OCI-LY7 (cell line): ENCODE measurements at regions not wholly inside any gene's neighbourhood (a gene's known extent, or its start where the extent isn't known, plus 50 kb on each side); places are given as distances from the start of the nearest gene placed in this dataset.

Source experiments
- BruUV-seq: library from RNA; stranded (reverse); fragments of 400-500 nt; replicated peaks from 2 replicates; lab custom pipeline; 2021; lab: Mats Ljungman, UMichigan
- CTCF ChIA-PET: fragments of 300-600 bp; sonication (Branson Sonifier 250); formaldehyde crosslinking; loops from one replicate; lab custom pipeline; 2022; ENCODE audit warnings: antibody characterized with exemption; ENCODE audit not compliant: unreplicated experiment; lab: Charles Lee
- POLR2A ChIA-PET: fragments of 300-600 bp; sonication (Branson Sonifier 250); formaldehyde crosslinking; loops from one replicate; lab custom pipeline; 2022; ENCODE audit warnings: antibody characterized with exemption; lab: Charles Lee
- DNase-seq: peaks from one replicate; pipeline ENCODE4 v3.0.0-alpha.2; 2015; ENCODE audit warnings: low spot score
- H2AFZ ChIP-seq: fragments of 200-600 bp; sonication (generic), shearing (Covaris generic); 2 replicates; pipeline ENCODE4 v1.6.1; 2014; ENCODE audit warnings: mild to moderate bottlenecking, antibody characterized with exemption, low read length, moderate library complexity
- H3K27ac ChIP-seq: fragments of 200-600 bp; sonication (generic); 2 replicates; pipeline ENCODE4 v1.5.1; 2014; ENCODE audit warnings: mixed run types, low read depth, mild to moderate bottlenecking, moderate library complexity, low read length, inconsistent platforms; ENCODE audit not compliant: poor library complexity, severe bottlenecking
- H3K36me3 ChIP-seq: fragments of 200-600 bp; sonication (generic); 2 replicates; pipeline ENCODE4 v1.6.1; 2014; ENCODE audit warnings: mild to moderate bottlenecking, antibody characterized with exemption, low read length, moderate library complexity, mixed read lengths; ENCODE audit not compliant: insufficient read depth
- H3K4me1 ChIP-seq: fragments of 200-600 bp; sonication (generic); 2 replicates; pipeline ENCODE4 v1.5.1; 2014; ENCODE audit warnings: mild to moderate bottlenecking, low read length; ENCODE audit not compliant: insufficient read depth, poor library complexity, severe bottlenecking
- H3K4me2 ChIP-seq: fragments of 200-600 bp; sonication (generic); 2 replicates; pipeline ENCODE4 v1.6.1; 2014; ENCODE audit warnings: mild to moderate bottlenecking, low read length
- H3K4me3 ChIP-seq: fragments of 200-600 bp; sonication (generic); 2 replicates; pipeline ENCODE4 v1.5.1; 2014; ENCODE audit warnings: mild to moderate bottlenecking, low read depth, low read length; ENCODE audit not compliant: poor library complexity, severe bottlenecking
- H3K79me2 ChIP-seq: fragments of 200-600 bp; sonication (generic); 2 replicates; pipeline ENCODE4 v1.6.1; 2016; ENCODE audit warnings: low read depth, mild to moderate bottlenecking, low read length, moderate library complexity, mixed read lengths; ENCODE audit not compliant: insufficient read depth
- H3K9me2 ChIP-seq: fragments of 200-600 bp; sonication (generic); 2 replicates; pipeline ENCODE4 v1.6.1; 2016; ENCODE audit warnings: mild to moderate bottlenecking, low read length, mixed read lengths; ENCODE audit not compliant: insufficient read depth
- H3K9me3 ChIP-seq: fragments of 200-600 bp; sonication (generic); 2 replicates; pipeline ENCODE4 v1.6.1; 2014; ENCODE audit warnings: mild to moderate bottlenecking, mixed run types, low read length, mixed read lengths
- H4K20me1 ChIP-seq: fragments of 200-600 bp; sonication (generic); 2 replicates; pipeline ENCODE4 v1.6.1; 2014; ENCODE audit warnings: mild to moderate bottlenecking, antibody characterized with exemption, low read length, moderate library complexity, mixed read lengths; ENCODE audit not compliant: insufficient read depth
- EZH2phosphoT487 ChIP-seq: fragments of 200-600 bp; sonication (generic); IDR thresholded peaks from 2 replicates; pipeline ENCODE4 v1.6.1; 2018; ENCODE audit warnings: low read depth, borderline replicate concordance, mild to moderate bottlenecking, mixed run types, antibody characterized with exemption, low read length, moderate library complexity, mixed read lengths
- intact Hi-C: fragments of 100-400 bp; cut with micrococcal nuclease; formaldehyde crosslinking; loops from one replicate; pipeline ENCODE4 v1.10.0; 2022; ENCODE audit not compliant: unreplicated experiment
- TF ChIP-seq, protein P1 (sequence below): fragments of 200-600 bp; sonication (generic); conservative IDR thresholded peaks from 2 replicates; pipeline ENCODE4 v1.5.1; 2014; ENCODE audit warnings: mild to moderate bottlenecking, antibody characterized with exemption, low read length, moderate library complexity, mixed read lengths

DNA sequence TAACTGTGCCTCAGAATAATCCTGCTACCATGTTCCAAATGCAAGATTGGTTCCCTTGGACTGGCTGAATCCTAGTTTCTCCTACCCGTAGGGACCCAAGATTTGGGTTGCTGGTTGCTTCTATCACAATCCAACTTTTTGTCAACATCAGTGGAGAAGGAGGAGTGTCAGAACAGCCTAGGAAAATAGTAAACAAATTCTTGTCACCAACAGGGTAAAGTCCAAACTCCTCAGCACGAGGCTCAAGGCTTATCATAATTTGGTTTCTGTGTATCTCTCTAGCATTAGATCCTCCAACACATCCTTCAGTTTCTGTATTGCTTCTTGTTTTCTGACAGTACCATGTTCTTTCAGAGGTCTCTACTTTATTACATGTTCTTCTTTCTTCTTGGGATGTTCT, 370.2 kb upstream of the DAB1 start:
- no TSS peak for BruUV-seq
- Histone ChIP-seq H3K4me3 (no peak overlapping the region), H3K4me2 (no peak overlapping the region), H3K27ac (no peak overlapping the region), H3K9me3 (no peaks in the 10 kb centered on the region), H3K9me2 (no peaks in the 10 kb centered on the region), H3K79me2 (no peaks in the 10 kb centered on the region), H2AFZ (no peak overlapping the region), H3K36me3 (no peaks in the 10 kb centered on the region), H3K4me1 (no peaks in the 10 kb centered on the region), H4K20me1 (no peaks in the 10 kb centered on the region)
- ChIA-PET POLR2A (no interaction called here), CTCF (no interaction called here)
- TF ChIP-seq, protein P1, sequence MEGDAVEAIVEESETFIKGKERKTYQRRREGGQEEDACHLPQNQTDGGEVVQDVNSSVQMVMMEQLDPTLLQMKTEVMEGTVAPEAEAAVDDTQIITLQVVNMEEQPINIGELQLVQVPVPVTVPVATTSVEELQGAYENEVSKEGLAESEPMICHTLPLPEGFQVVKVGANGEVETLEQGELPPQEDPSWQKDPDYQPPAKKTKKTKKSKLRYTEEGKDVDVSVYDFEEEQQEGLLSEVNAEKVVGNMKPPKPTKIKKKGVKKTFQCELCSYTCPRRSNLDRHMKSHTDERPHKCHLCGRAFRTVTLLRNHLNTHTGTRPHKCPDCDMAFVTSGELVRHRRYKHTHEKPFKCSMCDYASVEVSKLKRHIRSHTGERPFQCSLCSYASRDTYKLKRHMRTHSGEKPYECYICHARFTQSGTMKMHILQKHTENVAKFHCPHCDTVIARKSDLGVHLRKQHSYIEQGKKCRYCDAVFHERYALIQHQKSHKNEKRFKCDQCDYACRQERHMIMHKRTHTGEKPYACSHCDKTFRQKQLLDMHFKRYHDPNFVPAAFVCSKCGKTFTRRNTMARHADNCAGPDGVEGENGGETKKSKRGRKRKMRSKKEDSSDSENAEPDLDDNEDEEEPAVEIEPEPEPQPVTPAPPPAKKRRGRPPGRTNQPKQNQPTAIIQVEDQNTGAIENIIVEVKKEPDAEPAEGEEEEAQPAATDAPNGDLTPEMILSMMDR: no peak
- TF ChIP-seq EZH2phosphoT487: no peak
- intact Hi-C loops: no loop called here
- no peak for DNase-seq

DNA sequence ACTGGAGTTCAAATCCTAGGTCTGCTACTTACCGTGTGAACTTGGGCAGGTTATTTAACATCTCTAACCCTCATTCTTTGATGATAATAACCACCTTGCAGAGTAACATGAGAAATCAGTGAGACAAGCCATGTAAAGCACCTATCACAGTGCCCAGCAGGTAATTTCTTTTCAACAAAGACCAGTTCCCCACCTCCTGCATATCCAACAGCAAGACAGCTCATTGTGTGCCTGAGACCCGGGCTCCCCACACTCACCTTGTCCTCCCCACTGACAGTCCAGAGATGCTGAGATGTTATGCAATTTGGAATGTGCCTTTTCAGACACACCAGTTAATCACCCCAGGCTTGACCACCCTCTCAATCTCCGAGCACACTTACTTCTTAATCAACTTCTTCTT, 367.6 kb upstream of the DAB1 start:
- ChIA-PET CTCF (no interaction called here), POLR2A (no interaction called here)
- BruUV-seq: no TSS peak
- Histone ChIP-seq H3K27ac (no peak overlapping the region), H3K9me2 (no peaks in the 10 kb centered on the region), H4K20me1 (no peaks in the 10 kb centered on the region), H3K4me2 (no peak overlapping the region), H3K9me3 (no peaks in the 10 kb centered on the region), H3K4me3 (no peak overlapping the region), H3K36me3 (no peaks in the 10 kb centered on the region), H3K79me2 (no peaks in the 10 kb centered on the region), H3K4me1 (no peaks in the 10 kb centered on the region), H2AFZ (no peak overlapping the region)
- intact Hi-C loops: no loop called here
- no peak for DNase-seq
- TF ChIP-seq, protein P1: no peak
- no peak for TF ChIP-seq EZH2phosphoT487

DNA sequence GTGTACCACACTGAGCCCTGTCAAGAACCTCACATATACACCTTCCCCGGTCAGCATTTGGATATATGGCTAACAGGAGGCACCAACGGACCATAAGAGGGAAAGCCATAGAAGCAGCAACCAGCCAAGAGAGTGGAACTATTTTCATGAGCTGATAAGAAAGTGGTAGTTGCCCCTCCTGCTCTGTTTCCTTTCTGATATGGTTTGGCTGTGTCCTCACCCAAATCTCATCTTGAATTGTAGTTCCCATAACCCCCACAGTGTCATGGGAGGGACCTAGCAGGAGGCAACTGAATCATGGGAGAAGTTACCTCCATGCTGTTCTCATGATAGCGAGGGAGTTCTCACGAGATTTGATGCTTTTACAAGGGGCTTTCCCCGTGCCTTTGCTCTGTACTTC, 366.1 kb upstream of the DAB1 start:
- Histone ChIP-seq H4K20me1 (no peaks in the 10 kb centered on the region), H3K9me2 (no peaks in the 10 kb centered on the region), H3K4me1 (no peaks in the 10 kb centered on the region), H3K36me3 (no peaks in the 10 kb centered on the region), H3K9me3 (no peaks in the 10 kb centered on the region), H3K4me2 (no peak overlapping the region), H3K4me3 (no peak overlapping the region), H3K27ac (no peak overlapping the region), H2AFZ (no peak overlapping the region), H3K79me2 (no peaks in the 10 kb centered on the region)
- POLR2A ChIA-PET: no interaction called here
- DNase-seq: no peak
- CTCF ChIA-PET: no interaction called here
- intact Hi-C loops: no loop called here
- no TSS peak for BruUV-seq
- TF ChIP-seq, protein P1: no peak
- TF ChIP-seq EZH2phosphoT487: no peak
